Natural killer cell treated with Interleukin-12 subunit alpha and Interleukin-12 subunit beta and Interleukin-15 and Interleukin-18, amount 100 ng/mL, for 72 hours (primary cell): ENCODE measurements at regions not wholly inside any gene's neighbourhood (a gene's known extent, or its start where the extent isn't known, plus 50 kb on each side); places are given as distances from the start of the nearest gene placed in this dataset.

ENCODE experiments used
- ATAC-seq, 2 donors: fragments of 150-1000 bp; cut with Tn5 transposase in 1 of 2; sonication (Bioruptor Pico), chemical (Tn5 transposase) in 1 of 2; 2 replicates each; pipeline ENCODE4 v1.10.0; 2021
- DNase-seq: peaks from one replicate; pipeline ENCODE4 v3.0.0; 2022; ENCODE audit warnings: low spot score
- H3K27ac Mint-ChIP-seq, 2 donors: 1 replicate in 1 of 2; 2 replicates in 1 of 2; pipeline ENCODE4 v1.8.0; 2022; ENCODE audit warnings: mixed read lengths in 2 of 2, mild to moderate bottlenecking in 1 of 2, moderate library complexity in 1 of 2
- H3K27me3 Mint-ChIP-seq, 2 donors: 1 replicate in 1 of 2; 2 replicates in 1 of 2; pipeline ENCODE4 v1.8.0; 2022; ENCODE audit warnings: mixed read lengths in 2 of 2
- H3K36me3 Mint-ChIP-seq: one replicate; pipeline ENCODE4 v1.8.0; 2022; ENCODE audit warnings: mixed read lengths
- H3K4me1 Mint-ChIP-seq, 2 donors: 1 replicate in 1 of 2; 2 replicates in 1 of 2; pipeline ENCODE4 v1.8.0; 2022; ENCODE audit warnings: low read depth in 2 of 2, mixed read lengths in 2 of 2, mild to moderate bottlenecking in 1 of 2
- H3K4me3 Mint-ChIP-seq: one replicate; pipeline ENCODE4 v1.8.0; 2022; ENCODE audit warnings: mixed read lengths
- H3K9me3 Mint-ChIP-seq: 2 replicates; pipeline ENCODE4 v1.8.0; 2022; ENCODE audit warnings: mixed read lengths

- H3K9me3 Mint-ChIP-seq = peaks cover 15% of the 10 kb centered on the region
- peaks cover 9% of the 10 kb centered on the region for H3K36me3 Mint-ChIP-seq
- no peak overlapping the region for H3K4me3 Mint-ChIP-seq
- no peak for DNase-seq
- no peak for ATAC-seq
- no peak overlapping the region for H3K27ac Mint-ChIP-seq
- no peaks in the 10 kb centered on the region for H3K4me1 Mint-ChIP-seq
- H3K27me3 Mint-ChIP-seq = no peaks in the 10 kb centered on the region
These were observed 1898.4 kb downstream of the STIM2 start for GRCh38 chr4:28759064-28759463.

GRCh38 chr4:28760003-28760402, 1899.4 kb downstream of the STIM2 start:
- H3K4me3 Mint-ChIP-seq = no peak overlapping the region

GRCh38 chr4:28772066-28772465, 1911.4 kb downstream of the STIM2 start:
- H3K4me3 Mint-ChIP-seq = no peak overlapping the region
- DNase-seq (no peak), ATAC-seq (no peak)
- H3K4me1 Mint-ChIP-seq = no peaks in the 10 kb centered on the region
- H3K9me3 Mint-ChIP-seq = peaks cover 9% of the 10 kb centered on the region
- H3K27me3 Mint-ChIP-seq = no peaks in the 10 kb centered on the region
- peaks cover 6% of the 10 kb centered on the region for H3K36me3 Mint-ChIP-seq
- H3K27ac Mint-ChIP-seq = no peak overlapping the region

More at GRCh38 chr4:28760003-28760402, 1899.4 kb downstream of the STIM2 start:
- no peaks in the 10 kb centered on the region for H3K4me1 Mint-ChIP-seq
- peaks cover 9% of the 10 kb centered on the region for H3K36me3 Mint-ChIP-seq
- peaks cover 13% of the 10 kb centered on the region for H3K9me3 Mint-ChIP-seq
- ATAC-seq (no peak), DNase-seq (no peak)
- H3K27ac Mint-ChIP-seq = no peak overlapping the region
- no peaks in the 10 kb centered on the region for H3K27me3 Mint-ChIP-seq

- H3K27me3 Mint-ChIP-seq = no peaks in the 10 kb centered on the region
- H3K9me3 Mint-ChIP-seq = peaks cover 8% of the 10 kb centered on the region
- peaks cover 6% of the 10 kb centered on the region for H3K36me3 Mint-ChIP-seq
- ATAC-seq (no peak), DNase-seq (no peak)
- no peak overlapping the region for H3K27ac Mint-ChIP-seq
- H3K4me1 Mint-ChIP-seq = no peaks in the 10 kb centered on the region
- no peak overlapping the region for H3K4me3 Mint-ChIP-seq
These were observed 1912.1 kb downstream of the STIM2 start for GRCh38 chr4:28772788-28773187.

GRCh38 chr4:28774344-28774743, 1913.7 kb downstream of the STIM2 start:
- peaks cover 8% of the 10 kb centered on the region for H3K9me3 Mint-ChIP-seq
- DNase-seq (no peak), ATAC-seq (no peak)
- H3K27ac Mint-ChIP-seq = no peak overlapping the region
- H3K27me3 Mint-ChIP-seq = no peaks in the 10 kb centered on the region
- H3K36me3 Mint-ChIP-seq = peaks cover 6% of the 10 kb centered on the region
- no peak overlapping the region for H3K4me3 Mint-ChIP-seq
- no peaks in the 10 kb centered on the region for H3K4me1 Mint-ChIP-seq

GRCh38 chr4:28776004-28776403, 1915.4 kb downstream of the STIM2 start:
- no peak for ATAC-seq
- H3K9me3 Mint-ChIP-seq = peaks cover 13% of the 10 kb centered on the region
- no peaks in the 10 kb centered on the region for H3K4me1 Mint-ChIP-seq

GRCh38 chr4:28784188-28784587, 1923.5 kb downstream of the STIM2 start:
- no peaks in the 10 kb centered on the region for H3K36me3 Mint-ChIP-seq
- H3K27ac Mint-ChIP-seq = no peak overlapping the region
- H3K4me1 Mint-ChIP-seq = no peaks in the 10 kb centered on the region

More at GRCh38 chr4:28776004-28776403, 1915.4 kb downstream of the STIM2 start:
- Mint-ChIP-seq H3K27ac (no peak overlapping the region), H3K36me3 (peaks cover 6% of the 10 kb centered on the region), H3K4me3 (no peak overlapping the region), H3K27me3 (no peaks in the 10 kb centered on the region)
- no peak for DNase-seq

GRCh38 chr4:28787947-28788346, 1927.3 kb downstream of the STIM2 start:
- Mint-ChIP-seq H3K36me3 (peaks cover 4% of the 10 kb centered on the region), H3K4me3 (no peak overlapping the region), H3K27ac (no peak overlapping the region), H3K9me3 (peaks cover 15% of the 10 kb centered on the region), H3K27me3 (no peaks in the 10 kb centered on the region), H3K4me1 (no peaks in the 10 kb centered on the region)
- DNase-seq (no peak), ATAC-seq (no peak)

More at GRCh38 chr4:28784188-28784587, 1923.5 kb downstream of the STIM2 start:
- H3K4me3 Mint-ChIP-seq = no peak overlapping the region
- H3K9me3 Mint-ChIP-seq = peaks cover 7% of the 10 kb centered on the region
- ATAC-seq (no peak), DNase-seq (no peak)
- no peaks in the 10 kb centered on the region for H3K27me3 Mint-ChIP-seq

GRCh38 chr4:28788929-28789490, 1928.4 kb downstream of the STIM2 start:
- Mint-ChIP-seq H3K27me3 (no peaks in the 10 kb centered on the region), H3K4me3 (no peak overlapping the region), H3K9me3 (peaks cover 16% of the 10 kb centered on the region), H3K36me3 (peaks cover 4% of the 10 kb centered on the region), H3K4me1 (no peaks in the 10 kb centered on the region), H3K27ac (no peak overlapping the region)
- no peak for ATAC-seq
- no peak for DNase-seq

GRCh38 chr4:28792917-28793597, 1927.1 kb upstream of the PCDH7 start:
- Mint-ChIP-seq H3K36me3 (peaks cover 4% of the 10 kb centered on the region), H3K27ac (no peak overlapping the region), H3K4me3 (no peak overlapping the region), H3K27me3 (no peaks in the 10 kb centered on the region), H3K9me3 (peaks cover 16% of the 10 kb centered on the region), H3K4me1 (no peaks in the 10 kb centered on the region)
- DNase-seq (no peak), ATAC-seq (no peak)

- ATAC-seq (no peak), DNase-seq (no peak)
- no peaks in the 10 kb centered on the region for H3K9me3 Mint-ChIP-seq
- no peaks in the 10 kb centered on the region for H3K27me3 Mint-ChIP-seq
- no peak overlapping the region for H3K27ac Mint-ChIP-seq
- H3K4me1 Mint-ChIP-seq = no peaks in the 10 kb centered on the region
- no peaks in the 10 kb centered on the region for H3K36me3 Mint-ChIP-seq
- no peak overlapping the region for H3K4me3 Mint-ChIP-seq
These were observed 1920.5 kb upstream of the PCDH7 start for GRCh38 chr4:28799696-28800095.

- H3K27me3 Mint-ChIP-seq = no peaks in the 10 kb centered on the region
These were observed 1909.1 kb upstream of the PCDH7 start for GRCh38 chr4:28811025-28811424.

GRCh38 chr4:28822163-28822562, 1898.0 kb upstream of the PCDH7 start:
- peaks cover 2% of the 10 kb centered on the region for H3K36me3 Mint-ChIP-seq
- DNase-seq = no peak
- H3K27me3 Mint-ChIP-seq = no peaks in the 10 kb centered on the region
- no peak overlapping the region for H3K27ac Mint-ChIP-seq
- ATAC-seq = no peak
- no peak overlapping the region for H3K4me3 Mint-ChIP-seq
- peaks cover 7% of the 10 kb centered on the region for H3K9me3 Mint-ChIP-seq
- H3K4me1 Mint-ChIP-seq = no peaks in the 10 kb centered on the region

More at GRCh38 chr4:28811025-28811424, 1909.1 kb upstream of the PCDH7 start:
- Mint-ChIP-seq H3K4me3 (no peak overlapping the region), H3K4me1 (no peaks in the 10 kb centered on the region), H3K36me3 (peaks cover 10% of the 10 kb centered on the region), H3K9me3 (peaks cover 32% of the 10 kb centered on the region), H3K27ac (no peak overlapping the region)
- no peak for ATAC-seq
- no peak for DNase-seq

GRCh38 chr4:28827866-28828265, 1892.3 kb upstream of the PCDH7 start:
- Mint-ChIP-seq H3K36me3 (peaks cover 5% of the 10 kb centered on the region), H3K27me3 (no peaks in the 10 kb centered on the region), H3K9me3 (peaks cover 13% of the 10 kb centered on the region), H3K27ac (no peak overlapping the region), H3K4me3 (no peak overlapping the region), H3K4me1 (no peaks in the 10 kb centered on the region)
- ATAC-seq (no peak), DNase-seq (no peak)
